ENCODE measurements at regions not wholly inside any gene's neighbourhood (a gene's known extent, or its start where the extent isn't known, plus 50 kb on each side); places are given as distances from the start of the nearest gene placed in this dataset.

DNA sequence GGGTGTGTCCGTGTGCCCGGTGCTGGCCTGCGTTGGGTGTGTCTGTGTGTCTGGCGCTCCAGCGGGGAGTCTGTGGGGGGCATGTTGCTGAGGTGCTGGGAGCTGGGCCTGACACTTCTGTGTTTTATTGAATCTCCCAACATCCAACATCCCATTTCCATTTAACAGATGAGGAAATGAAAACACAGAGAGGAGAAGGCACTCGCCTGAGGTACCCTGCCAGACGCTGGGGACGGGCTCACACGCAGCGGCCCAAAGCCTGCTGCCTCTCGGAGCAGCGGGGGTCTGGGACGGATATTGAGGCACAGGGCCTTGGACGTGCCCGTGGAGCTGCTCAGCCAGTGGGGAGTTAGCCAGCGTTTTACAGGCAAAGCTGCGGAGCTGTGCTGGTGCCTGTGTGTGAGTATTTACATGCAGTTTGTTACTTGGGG, 133.9 kb downstream of the DNAJB6 start:
- intact Hi-C loops (cut with micrococcal nuclease; ENCODE audit: unreplicated experiment): no loop called here
- Mint-ChIP-seq H3K36me3 (ENCODE audit: insufficient read depth, unreplicated experiment) (no peaks in the 10 kb centered on the region), H3K4me1 (ENCODE audit: low read depth, unreplicated experiment) (no peaks in the 10 kb centered on the region), H3K27ac (ENCODE audit: unreplicated experiment) (no peak overlapping the region), H3K9me3 (ENCODE audit: low read depth, unreplicated experiment) (peaks cover 3% of the 10 kb centered on the region), H3K27me3 (ENCODE audit: unreplicated experiment) (peaks cover 15% of the 10 kb centered on the region), H3K4me3 (ENCODE audit: low read depth, unreplicated experiment) (no peak overlapping the region)
- no peak for DNase-seq
- CTCF ChIA-PET: no interaction called here
- BruUV-seq (replicated peaks): no TSS peak
- no peak for TF ChIP-seq CTCF (IDR thresholded peaks at IDR 0.05; ENCODE audit: unreplicated experiment)

GRCh38 chr7:157471259-157472125, 134.7 kb downstream of the DNAJB6 start:
- no peak for DNase-seq
- Mint-ChIP-seq H3K36me3 (ENCODE audit: insufficient read depth, unreplicated experiment) (no peaks in the 10 kb centered on the region), H3K27me3 (ENCODE audit: unreplicated experiment) (peaks cover 15% of the 10 kb centered on the region), H3K4me3 (ENCODE audit: low read depth, unreplicated experiment) (no peak overlapping the region), H3K27ac (ENCODE audit: unreplicated experiment) (no peak overlapping the region), H3K4me1 (ENCODE audit: low read depth, unreplicated experiment) (no peaks in the 10 kb centered on the region), H3K9me3 (ENCODE audit: low read depth, unreplicated experiment) (peaks cover 3% of the 10 kb centered on the region)
- TF ChIP-seq CTCF (IDR thresholded peaks at IDR 0.05; ENCODE audit: unreplicated experiment): no peak
- intact Hi-C loops (cut with micrococcal nuclease; ENCODE audit: unreplicated experiment): no loop called here
- CTCF ChIA-PET: no interaction called here
- BruUV-seq (replicated peaks): no TSS peak

GRCh38 chr7:157472311-157473050, 135.7 kb downstream of the DNAJB6 start:
- BruUV-seq (replicated peaks): no TSS peak
- no peaks in the 10 kb centered on the region for H3K4me1 Mint-ChIP-seq (ENCODE audit: low read depth, unreplicated experiment)
- no peaks in the 10 kb centered on the region for H3K36me3 Mint-ChIP-seq (ENCODE audit: insufficient read depth, unreplicated experiment)
- no peak for DNase-seq
- peaks cover 14% of the 10 kb centered on the region for H3K27me3 Mint-ChIP-seq (ENCODE audit: unreplicated experiment)
- no peak overlapping the region for H3K4me3 Mint-ChIP-seq (ENCODE audit: low read depth, unreplicated experiment)
- intact Hi-C loops (cut with micrococcal nuclease; ENCODE audit: unreplicated experiment): no loop called here
- CTCF ChIA-PET: no interaction called here
- no peak overlapping the region for H3K27ac Mint-ChIP-seq (ENCODE audit: unreplicated experiment)
- no peak for TF ChIP-seq CTCF (IDR thresholded peaks at IDR 0.05; ENCODE audit: unreplicated experiment)
- H3K9me3 Mint-ChIP-seq (ENCODE audit: low read depth, unreplicated experiment): peaks cover 3% of the 10 kb centered on the region

GRCh38 chr7:157473051-157473569, 136.3 kb downstream of the DNAJB6 start:
- Mint-ChIP-seq H3K4me1 (ENCODE audit: low read depth, unreplicated experiment) (no peaks in the 10 kb centered on the region), H3K27me3 (ENCODE audit: unreplicated experiment) (peaks cover 14% of the 10 kb centered on the region), H3K27ac (ENCODE audit: unreplicated experiment) (no peak overlapping the region), H3K36me3 (ENCODE audit: insufficient read depth, unreplicated experiment) (no peaks in the 10 kb centered on the region), H3K4me3 (ENCODE audit: low read depth, unreplicated experiment) (no peak overlapping the region), H3K9me3 (ENCODE audit: low read depth, unreplicated experiment) (peaks cover 3% of the 10 kb centered on the region)
- CTCF ChIA-PET: no interaction called here
- DNase-seq: no peak
- no TSS peak for BruUV-seq (replicated peaks)
- intact Hi-C loops (cut with micrococcal nuclease; ENCODE audit: unreplicated experiment): no loop called here
- no peak for TF ChIP-seq CTCF (IDR thresholded peaks at IDR 0.05; ENCODE audit: unreplicated experiment)
